HG02885 (cell line): ENCODE measurements at regions not wholly inside any gene's neighbourhood (a gene's known extent, or its start where the extent isn't known, plus 50 kb on each side); places are given as distances from the start of the nearest gene placed in this dataset.

Experiments
- ATAC-seq: cut with Tn5 transposase; IDR thresholded peaks from one replicate; pipeline ENCODE4 v1.9.1; 2021; ENCODE audit warnings: mild to moderate bottlenecking; ENCODE audit not compliant: unreplicated experiment, poor library complexity

DNA sequence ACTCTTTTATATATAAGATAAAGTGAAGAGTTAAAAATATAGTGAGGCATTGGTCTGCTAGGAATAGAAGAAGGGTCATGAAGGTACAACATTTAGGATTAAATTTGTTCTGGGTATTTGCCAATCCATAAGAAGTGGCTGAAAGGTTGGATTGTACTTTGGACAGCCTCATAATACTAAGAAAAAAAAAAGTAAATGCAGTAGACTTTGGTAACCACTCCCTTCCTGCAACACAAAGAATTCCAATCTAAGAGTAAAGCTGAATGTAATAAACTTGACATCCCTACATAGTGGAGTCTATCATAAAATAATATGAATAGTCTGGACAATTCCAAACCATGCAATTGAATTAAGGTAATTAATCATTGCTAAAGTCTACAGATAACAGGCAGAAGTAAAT lies 2294.4 kb downstream of the LRRC4C start:
- ATAC-seq = no peak

DNA sequence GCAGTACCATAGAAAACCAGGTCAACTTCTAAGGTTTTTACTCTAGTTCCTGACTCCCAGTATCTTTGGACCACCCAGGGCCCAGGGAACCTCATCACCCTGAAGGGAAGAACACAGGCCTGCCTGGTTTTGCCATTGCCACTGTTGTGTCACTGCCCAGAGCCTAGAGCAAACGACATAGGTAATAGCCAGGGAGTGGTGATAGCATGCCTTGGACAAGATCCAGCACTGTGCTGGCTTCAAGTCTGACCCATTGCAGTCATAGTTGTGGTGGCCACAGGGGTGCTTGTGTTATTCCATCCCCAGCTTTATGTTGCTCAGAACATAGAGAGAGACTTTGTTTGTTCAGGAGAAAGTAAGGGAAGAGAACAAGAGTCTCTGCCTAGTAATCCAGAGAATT lies 2310.2 kb downstream of the LRRC4C start:
- no peak for ATAC-seq

DNA sequence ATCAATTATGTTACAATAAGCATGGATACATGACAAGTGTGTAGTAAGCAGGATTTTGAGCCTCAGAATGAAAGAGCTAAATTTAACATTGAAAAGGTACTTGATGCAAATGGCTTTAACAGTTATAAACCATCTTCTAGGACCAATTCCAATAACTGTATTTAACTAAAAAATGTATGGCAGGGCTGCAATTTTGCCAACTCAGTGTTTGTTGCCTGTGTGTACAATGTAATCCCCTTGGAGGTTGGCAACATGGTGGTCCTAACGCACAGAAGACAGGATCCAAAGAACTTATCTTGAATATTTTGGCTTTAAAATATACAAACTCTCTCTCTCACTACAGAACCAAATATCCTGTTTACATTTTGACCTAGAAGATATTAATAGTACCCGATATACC lies 2314.1 kb downstream of the LRRC4C start:
- ATAC-seq = no peak

DNA sequence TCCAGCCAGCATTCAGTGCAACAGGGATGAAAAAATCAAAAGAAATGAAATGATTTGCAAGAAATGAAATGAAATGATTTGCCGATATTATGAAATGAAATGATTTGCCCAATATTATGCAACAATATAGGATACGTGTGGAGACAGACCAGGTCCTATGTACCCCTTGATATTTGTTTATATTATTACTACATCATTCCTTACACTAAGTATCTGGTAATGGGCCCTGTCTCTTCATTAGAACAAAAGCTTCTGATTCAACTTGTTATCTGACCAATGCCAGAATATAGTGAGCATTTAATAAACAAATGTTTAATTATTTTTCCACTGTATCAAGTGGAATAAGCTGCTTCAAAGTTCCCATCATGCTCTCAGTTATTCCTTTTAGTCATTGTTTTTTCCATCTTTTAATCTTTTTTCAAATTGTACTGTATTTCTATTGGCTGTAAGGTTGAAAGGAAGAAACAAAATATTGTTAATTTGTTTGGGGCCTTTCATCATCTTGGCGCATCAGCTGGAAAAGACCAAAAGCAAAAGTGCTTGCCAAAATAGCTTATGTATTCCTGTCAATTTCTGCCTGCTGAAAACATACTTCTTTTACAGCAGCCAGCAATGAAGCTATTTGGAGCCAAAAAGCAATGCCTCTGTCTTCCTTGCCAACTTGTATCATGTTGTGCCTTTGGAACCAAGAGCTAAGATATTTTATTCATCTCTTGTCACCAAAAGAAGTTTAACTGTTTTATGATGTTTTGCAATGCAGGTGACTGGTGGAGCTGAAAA lies 2314.9 kb downstream of the LRRC4C start:
- ATAC-seq = no peak

DNA sequence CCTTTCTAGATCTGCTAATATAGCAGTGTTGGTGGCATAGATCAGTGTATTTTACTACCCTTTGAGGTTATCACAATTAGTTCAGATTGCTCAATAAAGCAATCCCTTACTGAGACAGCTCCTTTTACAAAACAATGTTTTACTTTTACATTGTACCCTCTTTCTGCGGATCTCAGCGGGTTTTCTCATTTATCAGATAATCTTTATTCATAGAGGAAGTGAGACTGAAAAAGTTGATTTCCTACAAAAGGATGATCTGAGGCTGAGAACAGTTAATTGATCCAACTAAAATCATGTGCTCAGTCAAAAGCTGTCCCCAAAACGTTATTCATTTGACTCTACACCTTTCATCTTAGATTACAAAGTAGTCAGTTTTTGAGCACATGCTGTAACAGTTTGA lies 2319.9 kb downstream of the LRRC4C start:
- ATAC-seq = no peak

DNA sequence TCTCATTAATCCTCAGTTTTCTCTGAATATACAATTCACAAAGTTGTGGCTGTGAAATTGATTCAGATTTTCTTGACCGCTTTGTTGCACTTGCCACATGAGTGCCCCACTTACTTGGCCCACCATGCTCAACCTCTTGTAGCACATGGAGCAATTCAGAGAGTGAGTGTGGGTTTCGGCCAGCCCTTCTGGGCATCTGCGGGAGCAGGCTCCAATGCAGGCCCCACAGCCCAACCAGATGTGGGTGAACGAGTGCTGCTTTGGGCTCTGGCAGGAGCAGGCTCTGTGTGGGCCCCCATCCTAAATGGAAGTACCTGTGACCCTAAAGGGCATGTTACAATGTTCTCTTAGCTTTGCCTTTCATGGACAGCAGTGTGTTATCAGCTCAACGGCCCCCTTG lies 2338.6 kb downstream of the LRRC4C start:
- no peak for ATAC-seq

DNA sequence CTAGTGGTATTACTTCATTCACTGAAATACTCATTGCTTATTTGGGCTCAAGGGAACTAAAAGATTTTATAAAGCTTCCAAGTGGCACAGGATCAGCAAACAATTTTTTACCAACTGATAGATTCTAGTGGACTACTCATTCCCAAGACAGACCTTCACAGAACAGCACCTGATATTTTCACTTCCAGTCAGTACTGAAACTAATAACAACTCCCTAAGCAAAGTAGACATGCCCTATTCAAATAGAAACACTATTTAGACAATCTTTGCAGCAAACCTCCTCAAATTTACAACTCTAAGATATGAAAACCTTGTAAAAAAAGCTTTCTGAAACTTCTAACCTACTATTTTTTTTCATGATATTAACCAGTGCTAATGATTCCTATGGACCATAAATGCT lies 2345.8 kb downstream of the LRRC4C start:
- no peak for ATAC-seq

DNA sequence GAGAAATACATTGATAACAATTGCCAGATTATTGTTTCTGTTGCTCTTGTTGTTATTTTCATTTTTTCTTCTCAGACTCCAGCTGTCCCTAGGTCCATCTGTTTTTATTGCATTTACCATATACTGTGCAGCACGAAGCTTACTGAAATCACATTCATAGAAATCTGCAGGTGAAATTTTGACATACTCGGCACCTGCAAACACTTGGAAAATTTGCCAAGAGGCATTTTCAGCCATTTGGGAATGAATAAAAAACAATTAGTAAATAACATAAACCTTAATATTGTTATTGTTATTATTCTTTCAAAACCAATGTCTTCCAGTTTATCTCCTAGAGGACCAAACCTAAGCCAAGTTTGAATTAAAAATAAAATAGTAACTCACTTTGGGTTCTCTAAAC lies 2357.2 kb downstream of the LRRC4C start:
- ATAC-seq = no peak

DNA sequence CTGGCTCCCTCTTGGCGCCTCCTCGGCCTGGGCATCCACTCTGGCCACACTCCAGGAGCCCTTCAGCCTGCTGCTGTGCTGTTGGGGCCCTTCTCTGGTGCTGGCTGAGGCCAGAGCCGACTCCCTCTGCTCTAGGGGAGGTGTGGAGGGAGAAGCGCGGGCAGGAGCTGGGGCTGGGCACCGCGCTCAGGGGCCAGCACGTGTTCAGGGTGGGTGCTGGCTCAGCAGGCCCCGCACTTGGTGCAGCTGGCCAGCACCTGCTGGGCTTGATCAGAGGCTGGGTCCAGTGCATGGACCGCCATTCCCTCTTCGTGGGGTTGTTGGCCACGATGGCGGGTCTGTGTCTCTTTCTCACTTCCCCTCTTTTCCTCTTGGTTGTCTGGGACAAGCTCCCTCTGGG lies 2381.0 kb downstream of the LRRC4C start:
- no peak for ATAC-seq

DNA sequence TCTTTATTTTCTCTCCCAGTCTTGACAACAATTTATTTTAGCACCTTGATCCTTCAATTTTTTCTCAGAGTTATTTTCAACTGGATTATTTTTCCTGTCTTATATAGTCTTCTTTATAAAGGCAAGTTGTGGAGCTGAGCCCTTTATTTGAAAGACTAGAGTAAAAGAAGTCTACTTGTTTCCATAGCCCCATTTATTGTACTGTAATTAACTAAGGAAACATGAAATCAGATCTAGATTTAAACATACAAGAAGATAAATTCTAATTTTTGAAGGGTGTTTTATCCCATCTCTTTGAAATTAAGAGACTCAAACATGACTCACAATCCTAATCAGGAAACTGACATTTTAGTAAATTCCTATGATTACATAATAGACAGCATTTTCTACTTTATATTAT lies 2421.8 kb downstream of the LRRC4C start:
- no peak for ATAC-seq

DNA sequence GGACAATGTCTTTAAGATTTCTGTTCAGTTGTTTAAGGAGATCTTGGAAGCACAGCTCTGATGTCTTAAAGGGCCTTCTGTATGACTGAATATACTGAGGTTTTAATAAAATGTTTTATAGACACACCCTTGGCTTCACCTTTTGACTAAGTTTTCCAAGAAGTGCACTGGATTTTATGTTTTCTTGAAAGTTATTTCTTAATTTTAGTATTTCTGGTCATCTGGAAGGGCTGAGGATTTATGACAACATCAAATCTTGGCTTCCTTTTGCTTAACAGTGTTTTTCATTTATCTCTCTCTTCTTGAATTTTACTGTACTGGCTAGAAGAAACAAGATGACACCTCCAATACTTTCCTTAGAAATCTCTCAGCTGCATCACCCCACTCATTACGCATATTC lies 2423.4 kb downstream of the LRRC4C start:
- no peak for ATAC-seq

DNA sequence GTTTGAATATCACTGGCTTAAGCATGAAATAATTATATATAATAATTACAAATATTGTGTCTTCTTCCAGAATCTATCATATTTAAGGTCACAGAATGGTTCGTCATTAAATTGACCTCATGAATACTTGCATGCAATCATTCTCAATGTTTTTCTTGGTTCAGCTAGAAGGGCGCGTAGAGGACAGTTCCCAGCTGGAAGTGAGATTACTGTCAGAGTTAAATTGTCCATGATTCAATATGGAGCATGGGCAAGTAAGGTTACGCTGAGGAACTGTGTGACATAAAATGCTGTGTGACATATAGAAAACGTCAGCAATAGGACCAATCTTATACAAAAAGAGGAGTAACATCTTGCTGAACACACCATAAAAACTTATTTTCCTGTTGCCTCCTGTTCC lies 2423.5 kb upstream of the RAG2 start:
- no peak for ATAC-seq

DNA sequence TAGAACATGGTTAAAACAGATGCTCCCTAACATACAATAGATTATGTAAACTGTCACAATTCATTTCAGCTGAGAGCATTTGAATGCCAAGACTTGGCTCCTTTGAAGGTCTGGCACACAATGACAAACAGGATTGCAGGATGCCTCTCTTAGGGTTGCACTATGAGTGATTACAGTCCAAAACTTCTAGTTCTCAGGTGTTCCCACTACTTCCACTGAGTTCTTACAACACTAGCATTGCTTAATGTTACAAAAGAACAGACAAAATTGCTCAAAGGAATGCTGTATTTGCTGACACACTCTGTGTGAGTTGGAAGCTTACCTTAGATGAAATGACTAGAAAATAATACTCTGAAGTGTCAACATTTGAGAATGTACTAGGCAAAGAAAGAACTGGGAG lies 2413.8 kb upstream of the RAG2 start:
- no peak for ATAC-seq

DNA sequence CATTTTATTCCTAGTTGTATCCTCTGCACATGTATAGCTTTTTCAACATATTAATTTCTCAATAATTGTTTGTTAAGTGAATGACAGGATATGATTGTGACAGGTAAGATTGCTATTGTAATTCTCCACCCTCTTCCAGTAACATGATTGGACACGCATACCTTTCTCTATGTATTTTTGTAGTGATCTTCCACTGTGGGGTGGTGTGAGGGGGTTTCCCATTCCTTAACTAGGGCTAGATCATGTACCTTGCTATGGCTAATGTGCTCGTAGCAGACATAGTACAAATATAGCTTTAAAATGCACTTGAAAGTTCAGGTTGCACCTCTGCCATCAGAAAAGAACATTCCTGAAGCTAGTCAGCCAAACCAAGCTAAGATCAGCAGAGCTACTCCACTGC lies 2392.8 kb upstream of the RAG2 start:
- ATAC-seq = no peak

DNA sequence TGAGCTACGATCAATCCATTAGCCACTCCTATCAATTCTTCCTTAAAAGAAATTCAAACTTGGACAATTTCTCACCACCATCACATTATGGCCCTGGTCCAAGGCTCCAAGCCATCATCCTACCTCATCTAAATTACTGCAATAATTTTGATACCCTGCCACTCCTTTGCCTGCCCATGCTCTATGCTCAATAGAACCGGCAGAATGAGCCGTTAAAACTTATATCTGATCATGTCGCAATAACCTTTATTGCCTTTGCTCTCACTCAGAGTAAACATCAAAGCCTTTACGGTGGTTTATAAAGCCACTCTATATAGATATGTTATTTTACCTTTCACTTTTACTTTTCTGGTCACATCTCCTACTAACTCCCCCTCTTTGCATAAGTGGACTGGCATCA lies 2392.1 kb upstream of the RAG2 start:
- no peak for ATAC-seq

DNA sequence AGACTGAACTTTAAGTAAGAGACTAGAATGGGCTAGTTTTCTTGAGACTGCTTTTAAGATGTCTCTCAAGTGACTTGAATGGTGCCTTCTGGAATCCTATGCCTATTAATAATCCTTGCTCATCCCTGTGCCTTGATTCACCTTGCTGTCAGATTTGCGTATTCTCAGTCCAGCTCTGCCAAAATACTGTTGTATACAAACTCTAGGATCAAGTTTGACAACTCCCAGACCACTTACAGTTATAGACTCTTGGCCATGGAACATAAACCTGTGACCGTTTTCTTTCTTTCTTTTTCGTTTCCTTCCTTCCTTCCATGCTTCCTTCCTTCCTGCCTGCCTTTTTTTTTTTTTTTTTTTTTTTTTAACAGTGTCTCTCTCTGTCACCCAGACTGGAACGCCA lies 2390.9 kb upstream of the RAG2 start:
- ATAC-seq = no peak

DNA sequence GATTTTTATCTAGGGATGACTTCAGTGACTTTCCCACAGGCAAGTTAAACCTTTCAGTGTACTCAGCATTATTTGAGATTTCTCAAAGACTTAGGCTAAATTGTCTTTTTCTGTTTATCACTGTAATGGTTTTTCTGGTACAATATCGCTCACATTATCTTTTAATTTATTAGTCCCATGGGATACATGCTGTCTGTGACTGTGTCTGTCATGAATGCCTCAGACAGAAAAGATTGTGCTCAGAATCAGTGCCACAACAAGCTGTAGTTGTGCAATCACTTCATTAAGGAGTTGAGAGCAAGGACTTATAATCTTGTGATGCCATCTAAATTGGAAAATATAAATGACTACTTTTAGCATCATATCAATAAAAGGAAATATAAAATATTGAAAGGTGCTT lies 2374.2 kb upstream of the RAG2 start:
- ATAC-seq = no peak

DNA sequence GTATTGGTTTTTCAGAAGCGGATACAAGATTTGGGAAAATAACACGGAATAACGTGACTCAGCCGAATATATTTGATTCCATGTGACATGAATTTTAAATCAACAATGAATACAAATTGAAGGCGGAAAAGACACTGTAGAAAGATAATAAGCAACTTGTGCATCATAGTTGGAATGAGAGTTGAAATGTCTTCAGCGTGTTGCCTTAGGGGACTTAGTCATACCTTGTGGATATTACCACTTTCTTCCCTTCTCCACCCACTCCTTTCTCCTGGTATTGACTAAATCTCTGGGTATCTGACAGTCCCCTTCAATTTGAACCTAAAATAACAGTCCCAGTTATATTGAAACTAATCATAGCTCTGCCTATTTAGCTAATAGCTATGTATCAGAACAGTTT lies 2373.1 kb upstream of the RAG2 start:
- ATAC-seq = no peak

DNA sequence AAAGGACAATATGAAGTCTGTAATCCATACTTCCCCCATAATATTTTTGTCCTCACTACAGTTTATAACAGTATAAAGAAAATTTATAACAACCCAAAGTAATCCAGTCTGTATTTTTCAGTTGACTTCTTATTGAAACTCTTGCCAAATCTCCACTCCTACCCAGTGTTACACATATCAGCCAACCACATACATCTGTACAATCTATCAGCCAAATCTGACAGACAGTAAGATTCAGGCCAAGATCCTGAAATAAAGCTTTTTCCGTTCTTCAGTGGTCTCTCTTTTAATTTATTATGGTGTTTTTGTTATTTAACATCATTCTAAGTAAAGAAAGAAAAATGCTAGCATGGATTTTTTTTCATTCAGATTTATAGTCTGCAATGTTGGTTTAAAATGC lies 2370.9 kb upstream of the RAG2 start:
- ATAC-seq = no peak

DNA sequence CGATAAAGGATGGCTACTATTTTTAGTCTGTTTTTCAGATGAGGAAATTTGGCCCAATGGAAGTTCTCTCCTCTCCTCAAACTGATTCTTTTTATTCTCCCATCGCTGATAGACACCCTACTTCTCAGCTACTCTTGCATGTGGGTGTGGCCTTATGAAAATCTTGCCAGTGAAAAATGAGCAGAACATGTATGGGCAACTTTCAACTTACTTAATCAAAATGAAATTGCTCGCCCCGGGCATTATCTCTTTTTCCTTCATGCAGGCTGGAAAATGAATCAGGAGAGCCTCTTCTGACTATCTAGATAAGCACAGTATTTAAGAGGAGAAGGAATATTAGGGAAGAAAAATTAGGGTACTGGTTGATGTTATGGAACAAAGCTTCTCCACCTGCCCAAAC lies 2354.7 kb upstream of the RAG2 start:
- no peak for ATAC-seq

DNA sequence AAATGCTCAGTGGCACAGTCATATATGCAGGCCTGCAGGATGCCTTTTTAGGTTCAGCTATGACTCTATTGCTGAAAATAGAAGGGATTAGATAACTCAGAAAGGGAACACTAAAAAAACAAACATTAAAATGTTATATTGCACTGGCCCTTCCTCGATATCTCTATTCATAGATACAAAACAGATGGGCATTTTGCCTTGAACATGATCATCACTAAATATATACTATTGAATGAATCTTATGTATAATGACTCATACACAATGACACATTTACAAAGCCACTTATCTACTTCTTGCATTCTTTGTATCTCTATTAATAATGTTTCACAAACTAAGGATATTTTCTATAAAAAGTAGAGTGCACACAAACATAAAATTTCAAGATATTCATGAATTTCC lies 2352.8 kb upstream of the RAG2 start:
- no peak for ATAC-seq

DNA sequence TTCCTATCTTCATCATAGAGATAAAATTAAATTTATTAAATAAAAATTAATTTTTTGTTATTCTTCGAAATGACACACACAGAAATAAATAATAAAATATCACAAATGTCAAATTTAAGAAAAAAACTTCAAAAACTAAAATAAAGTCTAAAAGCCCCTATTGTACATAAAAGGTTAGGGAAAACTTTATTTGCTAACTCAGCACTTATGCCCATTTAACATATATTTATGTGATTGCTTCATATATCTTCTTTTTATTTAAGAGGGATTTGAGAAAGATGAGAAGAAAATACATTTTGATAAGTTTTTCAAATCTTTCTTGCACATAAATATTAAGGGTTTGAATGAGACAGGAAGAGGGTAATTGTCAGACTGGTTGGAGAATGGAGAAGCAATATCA lies 2350.4 kb upstream of the RAG2 start:
- no peak for ATAC-seq

DNA sequence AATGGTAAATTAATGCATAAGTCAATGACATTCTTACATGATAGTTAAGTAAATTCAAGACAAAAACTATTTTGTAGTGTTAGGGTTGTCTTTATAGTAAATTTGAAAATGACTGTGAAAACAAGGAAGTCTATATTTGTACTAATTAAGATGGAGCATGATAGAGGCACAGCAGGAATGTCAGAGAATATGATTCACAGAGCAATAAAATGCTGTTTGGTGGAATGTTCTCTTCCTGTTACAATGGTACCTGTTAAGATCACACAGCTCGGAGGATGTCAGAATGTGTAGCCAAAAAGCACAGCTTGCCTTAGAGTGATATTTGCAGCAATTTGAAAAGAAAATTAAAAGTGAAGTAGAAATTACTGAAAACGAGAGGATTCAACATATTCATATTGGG lies 2339.7 kb upstream of the RAG2 start:
- no peak for ATAC-seq
